Lung (tissue), 11 donors: ENCODE measurements at regions not wholly inside any gene's neighbourhood (a gene's known extent, or its start where the extent isn't known, plus 50 kb on each side); places are given as distances from the start of the nearest gene placed in this dataset.

Source experiments
- ATAC-seq: fragments of 200-7000 bp; cut with Tn5 transposase; one replicate; pipeline ENCODE4 v1.9.1; 2020; ENCODE audit warnings: moderate number of reproducible peaks; ENCODE audit not compliant: insufficient read depth, low FRiP score
- DNase-seq, 3 donors: peaks; one replicate each; pipeline ENCODE4 v3.0.0-alpha.2; 2013 to 2017
- H3K27ac ChIP-seq, 2 donors: one replicate each; pipeline ENCODE4 v1.5.1; 2013; ENCODE audit warnings: mild to moderate bottlenecking in 2 of 2, moderate library complexity in 2 of 2, control low read depth in 1 of 2, inconsistent platforms in 1 of 2, low read depth in 1 of 2, low read length in 1 of 2
- H3K27me3 ChIP-seq, 3 donors: one replicate each; pipeline ENCODE4 v1.5.1; 2013; ENCODE audit warnings: low read length in 2 of 3; ENCODE audit not compliant: control insufficient read depth in 3 of 3, insufficient read depth in 3 of 3
- H3K36me3 ChIP-seq, 4 donors: one replicate each; pipeline ENCODE4 v1.5.1; 2013; ENCODE audit warnings: low read length in 4 of 4, mild to moderate bottlenecking in 1 of 4, moderate library complexity in 1 of 4; ENCODE audit not compliant: control insufficient read depth in 4 of 4, insufficient read depth in 4 of 4
- H3K4me1 ChIP-seq, 5 donors: one replicate each; pipeline ENCODE4 v1.5.1; 2013; ENCODE audit warnings: low read length in 5 of 5, mild to moderate bottlenecking in 2 of 5, moderate library complexity in 1 of 5; ENCODE audit not compliant: control insufficient read depth in 5 of 5, insufficient read depth in 5 of 5
- H3K4me3 ChIP-seq: one replicate; pipeline ENCODE4 v1.5.1; 2013; ENCODE audit warnings: mild to moderate bottlenecking, control low read depth, moderate library complexity
- H3K9ac ChIP-seq, 2 donors: one replicate each; pipeline ENCODE4 v1.5.1; 2013; ENCODE audit warnings: low read length in 2 of 2, control low read depth in 1 of 2; ENCODE audit not compliant: insufficient read depth in 1 of 2
- H3K9me3 ChIP-seq, 4 donors: one replicate each; pipeline ENCODE4 v1.5.1; 2013; ENCODE audit warnings: low read length in 3 of 4, mild to moderate bottlenecking in 1 of 4, moderate library complexity in 1 of 4; ENCODE audit not compliant: control insufficient read depth in 4 of 4, insufficient read depth in 3 of 4
- CTCF ChIP-seq: IDR thresholded peaks from 2 replicates; pipeline ENCODE4 v1.5.1; 2012; ENCODE audit warnings: mild to moderate bottlenecking; ENCODE audit errors: control extremely low read depth, extremely low read depth
- WGBS, 2 donors: extraction: QIAGEN DNeasy Blood & Tissue Kit; methylation state at CpG; one replicate each; pipeline ENCODE4 v1.1.7; 2013; 5-methylcytosine and 5-hydroxymethylcytosine counted together
- donor health status: control.
- donor health status: control.
- donor health status: Bipolar disorder and iron deficiency.
- donor health status: healthy.
- donor health status: DM: yes; HTN: yes; CAD: no.

GRCh38 chr1:217072926-217073325 is 349.7 kb upstream of the ESRRG start:
- DNase-seq: no peak
- Histone ChIP-seq H3K27me3 (no peaks in the 10 kb centered on the region), H3K27ac (peak overlapping the region in 1 of 2 donors; percentile 18), H3K4me3 (no peak overlapping the region), H3K4me1 (peaks cover 0 to 7% (median 0%) of the 10 kb centered on the region in 5 donors), H3K9me3 (no peaks in the 10 kb centered on the region), H3K36me3 (no peaks in the 10 kb centered on the region), H3K9ac (no peak overlapping the region)
- no peak for TF ChIP-seq CTCF
- WGBS, 2 donors: 83 to 90% methylated on average over 1 of the region's 1 CpG
- no peak for ATAC-seq

GRCh38 chr1:217067642-217068041 is 344.4 kb upstream of the ESRRG start:
- H3K4me1 ChIP-seq: peaks cover 0 to 10% (median 0%) of the 10 kb centered on the region in 5 donors
- ATAC-seq (no peak), DNase-seq (no peak)
- no peaks in the 10 kb centered on the region for H3K27me3 ChIP-seq
- no peaks in the 10 kb centered on the region for H3K9me3 ChIP-seq
- H3K27ac ChIP-seq: no peak overlapping the region
- no peaks in the 10 kb centered on the region for H3K36me3 ChIP-seq
- H3K4me3 ChIP-seq: no peak overlapping the region
- no peak for TF ChIP-seq CTCF
- 76 to 87% methylated on average over 1 of the region's 1 CpG for WGBS, 2 donors
- H3K9ac ChIP-seq: no peak overlapping the region

GRCh38 chr1:217066794-217067193 is 343.6 kb upstream of the ESRRG start:
- Histone ChIP-seq H3K4me1 (peaks cover 0 to 13% (median 0%) of the 10 kb centered on the region in 5 donors), H3K9ac (no peak overlapping the region), H3K27ac (no peak overlapping the region), H3K36me3 (no peaks in the 10 kb centered on the region), H3K27me3 (no peaks in the 10 kb centered on the region), H3K4me3 (no peak overlapping the region), H3K9me3 (no peaks in the 10 kb centered on the region)
- no peak for DNase-seq
- TF ChIP-seq CTCF: no peak
- ATAC-seq: no peak
- 91 to 95% methylated on average over 3 of the region's 3 CpGs for WGBS, 2 donors
